H9 (cell line): ENCODE measurements at regions not wholly inside any gene's neighbourhood (a gene's known extent, or its start where the extent isn't known, plus 50 kb on each side); places are given as distances from the start of the nearest gene placed in this dataset.

ENCODE experiments used
- DNase-seq: peaks from one replicate; pipeline ENCODE4 v3.0.0-alpha.2; 2017
- H2AFZ ChIP-seq: one replicate; pipeline ENCODE4 v1.6.1; 2013; ENCODE audit warnings: mild to moderate bottlenecking, low read length, control low read depth, moderate library complexity
- H2AK5ac ChIP-seq: 2 replicates; pipeline ENCODE4 v1.6.1; 2013; ENCODE audit warnings: low read length, control low read depth, mixed read lengths; ENCODE audit not compliant: insufficient read length
- H2BK120ac ChIP-seq: one replicate; pipeline ENCODE4 v1.6.1; 2013; ENCODE audit warnings: low read depth, mild to moderate bottlenecking, low read length, control low read depth, inconsistent platforms; ENCODE audit not compliant: poor library complexity, severe bottlenecking
- H2BK12ac ChIP-seq: 2 replicates; pipeline ENCODE4 v1.6.1; 2013; ENCODE audit warnings: low read length, control low read depth, mixed read lengths, low read depth; ENCODE audit not compliant: insufficient read length
- H2BK15ac ChIP-seq: 2 replicates; pipeline ENCODE4 v1.6.1; 2013; ENCODE audit warnings: low read depth, low read length, control low read depth
- H2BK20ac ChIP-seq: one replicate; pipeline ENCODE4 v1.6.1; 2013; ENCODE audit warnings: low read depth, mild to moderate bottlenecking, low read length, control low read depth, inconsistent platforms; ENCODE audit not compliant: poor library complexity, severe bottlenecking
- H2BK5ac ChIP-seq: 2 replicates; pipeline ENCODE4 v1.6.1; 2013; ENCODE audit warnings: low read length, control low read depth, mixed read lengths; ENCODE audit not compliant: insufficient read length
- H3K14ac ChIP-seq: 2 replicates; pipeline ENCODE4 v1.6.1; 2013; ENCODE audit warnings: low read length, control low read depth; ENCODE audit not compliant: insufficient read depth
- H3K18ac ChIP-seq: 2 replicates; pipeline ENCODE4 v1.6.1; 2013; ENCODE audit warnings: low read depth, mild to moderate bottlenecking, mixed read lengths, low read length, control low read depth; ENCODE audit not compliant: insufficient read length
- H3K23ac ChIP-seq: 2 replicates; pipeline ENCODE4 v1.6.1; 2013; ENCODE audit warnings: low read length, control low read depth, mixed read lengths, low read depth; ENCODE audit not compliant: insufficient read length
- H3K23me2 ChIP-seq: 2 replicates; pipeline ENCODE4 v1.6.1; 2013; ENCODE audit warnings: low read depth, mild to moderate bottlenecking, mixed read lengths, low read length, control low read depth; ENCODE audit not compliant: insufficient read length, poor library complexity, severe bottlenecking
- H3K27ac ChIP-seq: 2 replicates; pipeline ENCODE4 v1.5.1; 2013; ENCODE audit warnings: low read length, control low read depth, mixed read lengths, low read depth; ENCODE audit not compliant: insufficient read length
- H3K27me3 ChIP-seq: 2 replicates; pipeline ENCODE4 v1.6.1; 2013; ENCODE audit warnings: low read length, control low read depth, inconsistent platforms; ENCODE audit not compliant: insufficient read depth
- H3K4ac ChIP-seq: 2 replicates; pipeline ENCODE4 v1.6.1; 2013; ENCODE audit warnings: low read depth, mild to moderate bottlenecking, control low read depth, inconsistent platforms, low read length, moderate library complexity
- H3K4me1 ChIP-seq: 2 replicates; pipeline ENCODE4 v1.6.1; 2013; ENCODE audit warnings: low read length, control low read depth, inconsistent platforms; ENCODE audit not compliant: insufficient read depth
- H3K4me2 ChIP-seq: 2 replicates; pipeline ENCODE4 v1.6.1; 2013; ENCODE audit warnings: low read length, control low read depth, mixed read lengths; ENCODE audit not compliant: insufficient read length, insufficient read depth
- H3K56ac ChIP-seq: 2 replicates; pipeline ENCODE4 v1.6.1; 2013; ENCODE audit warnings: low read depth, mild to moderate bottlenecking, mixed read lengths, low read length, control low read depth; ENCODE audit not compliant: insufficient read length
- H3K79me1 ChIP-seq: 2 replicates; pipeline ENCODE4 v1.6.1; 2013; ENCODE audit warnings: low read depth, mild to moderate bottlenecking, moderate library complexity, low read length, control low read depth, inconsistent platforms; ENCODE audit not compliant: insufficient read depth, poor library complexity, severe bottlenecking
- H3K79me2 ChIP-seq: 2 replicates; pipeline ENCODE4 v1.6.1; 2013; ENCODE audit warnings: low read length, control low read depth, inconsistent platforms; ENCODE audit not compliant: insufficient read depth
- H3K9ac ChIP-seq: 2 replicates; pipeline ENCODE4 v1.6.1; 2013; ENCODE audit warnings: low read length, control low read depth, mixed read lengths; ENCODE audit not compliant: insufficient read length; ENCODE audit errors: extremely low read depth
- H3K9me3 ChIP-seq: one replicate; pipeline ENCODE4 v1.6.1; 2013; ENCODE audit warnings: low read depth, low read length, inconsistent platforms; ENCODE audit not compliant: control insufficient read depth
- H3T11ph ChIP-seq: one replicate; pipeline ENCODE4 v1.6.1; 2013; ENCODE audit warnings: mild to moderate bottlenecking, low read length, control low read depth, inconsistent platforms
- H4K20me1 ChIP-seq: one replicate; pipeline ENCODE4 v1.6.1; 2013; ENCODE audit not compliant: control insufficient read depth, insufficient read length, insufficient read depth
- H4K5ac ChIP-seq: 2 replicates; pipeline ENCODE4 v1.6.1; 2013; ENCODE audit warnings: low read depth, mild to moderate bottlenecking, mixed read lengths, low read length, control low read depth; ENCODE audit not compliant: insufficient read length
- H4K8ac ChIP-seq: replicated peaks from 2 replicates; pipeline ENCODE4 v1.6.1; 2013; ENCODE audit warnings: low read length, control low read depth, mixed read lengths, low read depth; ENCODE audit not compliant: insufficient read length
- H4K91ac ChIP-seq: 2 replicates; pipeline ENCODE4 v1.6.1; 2013; ENCODE audit warnings: low read depth, mild to moderate bottlenecking, moderate library complexity, mixed read lengths, low read length, control low read depth; ENCODE audit not compliant: insufficient read length
- H3K27ac Mint-ChIP-seq, 3 experiments: 2 replicates in 2 of 3; 3 replicates in 1 of 3; pipeline ENCODE4 v1.8.0; 2020 to 2021; ENCODE audit warnings: mixed read lengths in 3 of 3, mild to moderate bottlenecking in 1 of 3, moderate library complexity in 1 of 3
- H3K27me3 Mint-ChIP-seq: 2 replicates; pipeline ENCODE4 v1.8.0; 2021; ENCODE audit warnings: low read depth, mild to moderate bottlenecking, moderate library complexity, mixed read lengths
- H3K36me3 Mint-ChIP-seq, 3 experiments: 2 replicates in 2 of 3; 3 replicates in 1 of 3; pipeline ENCODE4 v1.8.0; 2020 to 2021; ENCODE audit warnings: low read depth in 3 of 3, mixed read lengths in 3 of 3; ENCODE audit not compliant: insufficient read depth in 1 of 3
- H3K4me1 Mint-ChIP-seq, 2 experiments: 2 replicates each; pipeline ENCODE4 v1.8.0; 2020; ENCODE audit warnings: mixed read lengths in 2 of 2
- H3K4me3 Mint-ChIP-seq, 2 experiments: 2 replicates in 1 of 2; 3 replicates in 1 of 2; pipeline ENCODE4 v1.8.0; 2020 to 2021; ENCODE audit warnings: mild to moderate bottlenecking in 2 of 2, mixed read lengths in 2 of 2, moderate library complexity in 1 of 2
- H3K9me3 Mint-ChIP-seq, 2 experiments: 2 replicates in 1 of 2; 3 replicates in 1 of 2; pipeline ENCODE4 v1.8.0; 2020; ENCODE audit warnings: mild to moderate bottlenecking in 2 of 2, mixed read lengths in 2 of 2, moderate library complexity in 1 of 2
- CTCF ChIP-seq: fragments of 200-600 bp; sonication (generic); conservative IDR thresholded peaks from 3 replicates; pipeline ENCODE4 v1.8.0; 2021; ENCODE audit warnings: antibody characterized with exemption, mild to moderate bottlenecking

- Mint-ChIP-seq H3K36me3 (peaks cover 0 to 7% (median 6%) of the 10 kb centered on the region in 3 experiments; a peak in 2 of 7 replicates), H3K4me3 (peak overlapping the region; percentile 36 to 65), H3K27me3 (no peaks in the 10 kb centered on the region), H3K27ac (peak overlapping the region; percentile 93 to 99 (median 98); a peak in 6 of 7 replicates), H3K4me1 (peaks cover 43 to 52% of the 10 kb centered on the region in 2 experiments), H3K9me3 (no peaks in the 10 kb centered on the region)
- H3K9me3 ChIP-seq, result no peaks in the 10 kb centered on the region
- no peak for DNase-seq
- no peaks in the 10 kb centered on the region for H3K27me3 ChIP-seq
- H3K4me1 ChIP-seq, result peaks cover 7% of the 10 kb centered on the region; the same call in 1 of the 2 replicates
- no peak overlapping the region for H2BK120ac ChIP-seq
- no peak overlapping the region for H3K14ac ChIP-seq
- H2BK20ac ChIP-seq, result no peak overlapping the region
- no peak overlapping the region for H3K18ac ChIP-seq
- no peak overlapping the region for H3K56ac ChIP-seq
- no peak overlapping the region for H3K23ac ChIP-seq
- no peak overlapping the region for H3K4me2 ChIP-seq
- H2AK5ac ChIP-seq, result no peak overlapping the region
- no peak overlapping the region for H4K5ac ChIP-seq
- H3T11ph ChIP-seq, result no peak overlapping the region
- H2AFZ ChIP-seq, result no peak overlapping the region
- no peaks in the 10 kb centered on the region for H4K20me1 ChIP-seq
- H3K23me2 ChIP-seq, result no peaks in the 10 kb centered on the region
- H3K9ac ChIP-seq, result no peak overlapping the region
- TF ChIP-seq CTCF, result no peak
- H3K79me2 ChIP-seq, result no peaks in the 10 kb centered on the region
- H2BK15ac ChIP-seq, result no peak overlapping the region
- H3K27ac ChIP-seq, result no peak overlapping the region
- H4K8ac ChIP-seq, result no peak overlapping the region
- H2BK12ac ChIP-seq, result no peak overlapping the region
- H3K79me1 ChIP-seq, result no peaks in the 10 kb centered on the region
- no peak overlapping the region for H3K4ac ChIP-seq
- H2BK5ac ChIP-seq, result no peak overlapping the region
- H4K91ac ChIP-seq, result no peak overlapping the region
Observed at GRCh38 chr2:186125156-186125555, 360.9 kb upstream of the ZC3H15 start.
